HEK293 (cell line): ENCODE measurements at regions not wholly inside any gene's neighbourhood (a gene's known extent, or its start where the extent isn't known, plus 50 kb on each side); places are given as distances from the start of the nearest gene placed in this dataset.
A peak's percentile ranks its signal among the peaks of the same experiment; 100 is the strongest.

Experiments used
- CTCF ChIA-PET: fragments of 350-600 bp; formaldehyde crosslinking; extraction: SDS; loops from one replicate; lab custom pipeline; 2021; ENCODE audit warnings: antibody characterized with exemption; lab: Yijun Ruan, JAX
- POLR2A ChIA-PET: fragments of 300-600 bp; formaldehyde crosslinking; extraction: SDS; loops from one replicate; lab custom pipeline; 2020; ENCODE audit warnings: antibody characterized with exemption, inconsistent platforms; lab: Yijun Ruan, JAX
- H3K27ac ChIP-seq: fragments of 200-500 bp; sonication (Bioruptor generic); 2 replicates; pipeline ENCODE4 v1.5.1; 2014; ENCODE audit warnings: low read depth, low read length, control low read depth, inconsistent platforms; ENCODE audit errors: extremely low read depth
- H3K36me3 ChIP-seq, 2 experiments: fragments of 200-500 bp in 1 of 2; sonication (Bioruptor generic) in 1 of 2; 1 replicate in 1 of 2; 2 replicates in 1 of 2; pipeline ENCODE4 v1.5.1; 2014 to 2017; ENCODE audit warnings: inconsistent platforms in 2 of 2, low read length in 2 of 2; ENCODE audit not compliant: control insufficient read depth in 2 of 2, insufficient read depth in 1 of 2
- H3K4me1 ChIP-seq: fragments of 200-500 bp; sonication (Bioruptor generic); 2 replicates; pipeline ENCODE4 v1.5.1; 2014; ENCODE audit warnings: mild to moderate bottlenecking, low read length, inconsistent platforms; ENCODE audit not compliant: control insufficient read depth, insufficient read depth
- H3K4me3 ChIP-seq: 2 replicates; pipeline ENCODE4 v1.5.1; 2011; ENCODE audit warnings: low read depth, mild to moderate bottlenecking, control low read depth, low read length, moderate library complexity
- H3K9me3 ChIP-seq: fragments of 200-500 bp; sonication (Bioruptor generic); 2 replicates; pipeline ENCODE4 v1.5.1; 2014; ENCODE audit warnings: low read depth, low read length, inconsistent platforms; ENCODE audit not compliant: control insufficient read depth, insufficient read depth
- IKZF3 ChIP-seq: fragments of 450-650 bp; IDR thresholded peaks from 2 replicates; pipeline ENCODE4 v1.5.0; 2018; ENCODE audit warnings: missing biosample characterization, mild to moderate bottlenecking, missing genetic modification characterization, moderate library complexity
- KLF1 ChIP-seq: fragments of 450-650 bp; formaldehyde crosslinking; IDR thresholded peaks from 2 replicates; pipeline ENCODE4 v1.5.1; 2016; ENCODE audit warnings: missing biosample characterization, missing genetic modification characterization
- MZF1 ChIP-seq: fragments of 450-650 bp; formaldehyde crosslinking; IDR thresholded peaks from 2 replicates; pipeline ENCODE4 v1.5.1; 2017; ENCODE audit warnings: missing biosample characterization, missing genetic modification characterization, borderline replicate concordance
- RBAK ChIP-seq: fragments of 450-650 bp; formaldehyde crosslinking; IDR thresholded peaks from 2 replicates; pipeline ENCODE4 v1.5.1; 2016; ENCODE audit warnings: missing biosample characterization, missing genetic modification characterization
- SP3 ChIP-seq: fragments of 450-650 bp; formaldehyde crosslinking; IDR thresholded peaks from 2 replicates; pipeline ENCODE4 v1.5.1; 2016; ENCODE audit warnings: missing biosample characterization, missing genetic modification characterization
- ZBTB20 ChIP-seq: fragments of 450-650 bp; formaldehyde crosslinking; IDR thresholded peaks from 2 replicates; pipeline ENCODE4 v1.5.1; 2016; ENCODE audit warnings: missing biosample characterization, missing genetic modification characterization
- ZNF155 ChIP-seq: fragments of 450-650 bp; formaldehyde crosslinking; IDR thresholded peaks from 2 replicates; pipeline ENCODE4 v1.5.1; 2016; ENCODE audit warnings: missing biosample characterization, missing genetic modification characterization
- ZNF174 ChIP-seq: fragments of 450-650 bp; formaldehyde crosslinking; IDR thresholded peaks from 2 replicates; pipeline ENCODE4 v1.5.0; 2017; ENCODE audit warnings: missing biosample characterization, mild to moderate bottlenecking, missing genetic modification characterization
- ZNF24 ChIP-seq: fragments of 450-650 bp; formaldehyde crosslinking; IDR thresholded peaks from 2 replicates; pipeline ENCODE4 v1.5.1; 2016; ENCODE audit warnings: missing biosample characterization, missing genetic modification characterization
- ZNF292 ChIP-seq: fragments of 450-650 bp; formaldehyde crosslinking; IDR thresholded peaks from 2 replicates; pipeline ENCODE4 v1.5.1; 2016; ENCODE audit warnings: low read depth, missing biosample characterization, missing genetic modification characterization, borderline replicate concordance
- ZNF433 ChIP-seq: fragments of 450-650 bp; formaldehyde crosslinking; IDR thresholded peaks from 2 replicates; pipeline ENCODE4 v1.5.1; 2016; ENCODE audit warnings: missing biosample characterization, missing genetic modification characterization, low read depth
- ZNF544 ChIP-seq: fragments of 450-650 bp; formaldehyde crosslinking; IDR thresholded peaks from 2 replicates; pipeline ENCODE4 v1.5.0; 2017; ENCODE audit warnings: missing biosample characterization, missing genetic modification characterization
- ZNF549 ChIP-seq: fragments of 450-650 bp; IDR thresholded peaks from 2 replicates; pipeline ENCODE4 v1.5.1; 2018; ENCODE audit warnings: missing biosample characterization, missing genetic modification characterization, mild to moderate bottlenecking, inconsistent platforms, moderate library complexity
- ZNF621 ChIP-seq: fragments of 450-650 bp; formaldehyde crosslinking; IDR thresholded peaks from 2 replicates; pipeline ENCODE4 v1.5.1; 2017; ENCODE audit warnings: missing biosample characterization, missing genetic modification characterization
- ZNF654 ChIP-seq: fragments of 450-650 bp; formaldehyde crosslinking; IDR thresholded peaks from 2 replicates; pipeline ENCODE4 v1.5.1; 2016; ENCODE audit warnings: low read depth, missing biosample characterization, missing genetic modification characterization
- TF ChIP-seq, protein P1 (sequence below): fragments of 450-650 bp; formaldehyde crosslinking; IDR thresholded peaks from 2 replicates; pipeline ENCODE4; 2016; ENCODE audit warnings: missing biosample characterization, missing genetic modification characterization
- TF ChIP-seq, protein P2 (sequence below): fragments of 450-650 bp; formaldehyde crosslinking; optimal IDR thresholded peaks from 2 replicates; pipeline ENCODE3; 2016; ENCODE audit warnings: missing biosample characterization, mild to moderate bottlenecking, missing genetic modification characterization
- TF ChIP-seq, protein P3 (sequence below): fragments of 450-650 bp; formaldehyde crosslinking; IDR thresholded peaks from 2 replicates; pipeline ENCODE4 v1.5.1; 2016; ENCODE audit warnings: missing biosample characterization, missing genetic modification characterization
- TF ChIP-seq, protein P4 (sequence below): fragments of 450-650 bp; formaldehyde crosslinking; IDR thresholded peaks from 2 replicates; pipeline ENCODE4 v1.5.1; 2016; ENCODE audit warnings: missing biosample characterization, missing genetic modification characterization
- TF ChIP-seq, protein P5 (sequence below): fragments of 450-650 bp; formaldehyde crosslinking; IDR thresholded peaks from 2 replicates; pipeline ENCODE4 v1.5.1; 2016; ENCODE audit warnings: missing biosample characterization, missing genetic modification characterization, borderline replicate concordance
- TF ChIP-seq, protein P6 (sequence below): fragments of 450-650 bp; formaldehyde crosslinking; IDR thresholded peaks from 2 replicates; pipeline ENCODE4 v1.5.1; 2016; ENCODE audit warnings: missing biosample characterization, missing genetic modification characterization, low read depth
- TF ChIP-seq, protein P7 (sequence below): fragments of 450-650 bp; formaldehyde crosslinking; IDR thresholded peaks from 2 replicates; pipeline ENCODE4 v1.5.1; 2017; ENCODE audit warnings: missing biosample characterization, missing genetic modification characterization

DNA sequence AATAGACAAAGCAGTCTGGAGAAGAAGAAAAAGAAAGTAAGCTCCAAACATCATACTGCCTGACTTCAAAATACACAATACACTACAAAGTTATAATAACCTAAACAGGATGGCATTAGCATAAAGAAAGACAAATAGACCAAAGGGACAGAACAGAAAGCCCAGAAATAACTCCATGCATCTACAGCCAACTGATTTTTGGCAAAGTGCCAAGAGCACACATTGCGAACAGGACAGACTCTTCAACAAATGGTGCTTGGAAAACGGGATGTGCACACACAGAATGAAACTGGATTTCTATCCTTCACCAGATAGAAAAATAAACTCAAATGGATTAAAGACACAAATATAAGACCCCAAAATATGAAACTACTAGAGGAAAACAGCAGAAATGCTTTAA is 66.6 kb upstream of the SPATA31E1 start (continued):
- TF ChIP-seq, protein P1, sequence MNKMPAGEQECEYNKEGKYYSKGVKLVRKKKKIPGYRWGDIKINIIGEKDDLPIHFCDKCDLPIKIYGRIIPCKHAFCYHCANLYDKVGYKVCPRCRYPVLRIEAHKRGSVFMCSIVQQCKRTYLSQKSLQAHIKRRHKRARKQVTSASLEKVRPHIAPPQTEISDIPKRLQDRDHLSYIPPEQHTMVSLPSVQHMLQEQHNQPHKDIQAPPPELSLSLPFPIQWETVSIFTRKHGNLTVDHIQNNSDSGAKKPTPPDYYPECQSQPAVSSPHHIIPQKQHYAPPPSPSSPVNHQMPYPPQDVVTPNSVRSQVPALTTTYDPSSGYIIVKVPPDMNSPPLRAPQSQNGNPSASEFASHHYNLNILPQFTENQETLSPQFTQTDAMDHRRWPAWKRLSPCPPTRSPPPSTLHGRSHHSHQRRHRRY (tag by site-specific recombination) = no peak
- TF ChIP-seq RBAK (no peak), ZBTB20 (no peak), ZNF544 (tag by site-specific recombination) (peak; percentile 92), ZNF621 (tag by site-specific recombination) (no peak), SP3 (tag by site-specific recombination) (no peak), ZNF24 (tag by site-specific recombination) (no peak), ZNF292 (tag by site-specific recombination) (no peak), ZNF174 (peak; percentile 76; the same call in 1 of the 2 replicates)
- TF ChIP-seq, protein P2, sequence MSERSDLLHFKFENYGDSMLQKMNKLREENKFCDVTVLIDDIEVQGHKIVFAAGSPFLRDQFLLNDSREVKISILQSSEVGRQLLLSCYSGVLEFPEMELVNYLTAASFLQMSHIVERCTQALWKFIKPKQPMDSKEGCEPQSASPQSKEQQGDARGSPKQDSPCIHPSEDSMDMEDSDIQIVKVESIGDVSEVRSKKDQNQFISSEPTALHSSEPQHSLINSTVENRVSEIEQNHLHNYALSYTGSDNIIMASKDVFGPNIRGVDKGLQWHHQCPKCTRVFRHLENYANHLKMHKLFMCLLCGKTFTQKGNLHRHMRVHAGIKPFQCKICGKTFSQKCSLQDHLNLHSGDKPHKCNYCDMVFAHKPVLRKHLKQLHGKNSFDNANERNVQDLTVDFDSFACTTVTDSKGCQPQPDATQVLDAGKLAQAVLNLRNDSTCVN (tag by site-specific recombination) = no peak
- TF ChIP-seq, protein P3, sequence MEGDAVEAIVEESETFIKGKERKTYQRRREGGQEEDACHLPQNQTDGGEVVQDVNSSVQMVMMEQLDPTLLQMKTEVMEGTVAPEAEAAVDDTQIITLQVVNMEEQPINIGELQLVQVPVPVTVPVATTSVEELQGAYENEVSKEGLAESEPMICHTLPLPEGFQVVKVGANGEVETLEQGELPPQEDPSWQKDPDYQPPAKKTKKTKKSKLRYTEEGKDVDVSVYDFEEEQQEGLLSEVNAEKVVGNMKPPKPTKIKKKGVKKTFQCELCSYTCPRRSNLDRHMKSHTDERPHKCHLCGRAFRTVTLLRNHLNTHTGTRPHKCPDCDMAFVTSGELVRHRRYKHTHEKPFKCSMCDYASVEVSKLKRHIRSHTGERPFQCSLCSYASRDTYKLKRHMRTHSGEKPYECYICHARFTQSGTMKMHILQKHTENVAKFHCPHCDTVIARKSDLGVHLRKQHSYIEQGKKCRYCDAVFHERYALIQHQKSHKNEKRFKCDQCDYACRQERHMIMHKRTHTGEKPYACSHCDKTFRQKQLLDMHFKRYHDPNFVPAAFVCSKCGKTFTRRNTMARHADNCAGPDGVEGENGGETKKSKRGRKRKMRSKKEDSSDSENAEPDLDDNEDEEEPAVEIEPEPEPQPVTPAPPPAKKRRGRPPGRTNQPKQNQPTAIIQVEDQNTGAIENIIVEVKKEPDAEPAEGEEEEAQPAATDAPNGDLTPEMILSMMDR (tag by site-specific recombination) = no peak

DNA sequence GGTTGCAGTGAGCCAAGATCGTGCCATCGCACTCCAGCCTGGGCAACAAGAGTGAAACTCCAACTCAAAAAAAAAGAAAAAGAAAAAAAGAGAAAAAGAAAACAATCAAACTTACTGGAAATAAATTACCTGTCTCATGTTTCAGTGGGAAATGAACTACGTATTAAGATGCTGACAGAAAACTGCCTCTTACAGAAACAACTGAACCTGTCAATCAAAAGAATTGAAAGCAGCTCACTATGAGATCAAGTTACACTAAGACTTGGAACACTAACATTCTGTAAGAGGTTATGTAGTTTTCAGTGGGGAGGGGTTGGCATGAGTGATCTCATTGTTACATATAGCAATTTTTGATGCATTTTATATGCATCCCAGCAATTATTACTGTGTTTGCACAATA is 64.4 kb upstream of the SPATA31E1 start:
- no peaks in the 10 kb centered on the region for H3K9me3 ChIP-seq
- no peaks in the 10 kb centered on the region for H3K36me3 ChIP-seq
- no peak overlapping the region for H3K4me3 ChIP-seq
- no peak overlapping the region for H3K27ac ChIP-seq
- no peaks in the 10 kb centered on the region for H3K4me1 ChIP-seq
- POLR2A ChIA-PET = interaction anchor here (1.0 kb wide), 1 partner anchor 258 kb away, joined by 3 read pairs; no protein-coding TSS in a partner anchor
- CTCF ChIA-PET = no interaction called here
- TF ChIP-seq ZNF155 (tag by site-specific recombination) (no peak), ZNF549 (tag by site-specific recombination) (no peak), ZNF544 (tag by site-specific recombination) (no peak), ZNF433 (tag by site-specific recombination) (no peak), MZF1 (tag by site-specific recombination) (no peak), IKZF3 (tag by site-specific recombination) (no peak), KLF1 (no peak), ZNF654 (tag by site-specific recombination) (no peak)
- TF ChIP-seq, protein P4, sequence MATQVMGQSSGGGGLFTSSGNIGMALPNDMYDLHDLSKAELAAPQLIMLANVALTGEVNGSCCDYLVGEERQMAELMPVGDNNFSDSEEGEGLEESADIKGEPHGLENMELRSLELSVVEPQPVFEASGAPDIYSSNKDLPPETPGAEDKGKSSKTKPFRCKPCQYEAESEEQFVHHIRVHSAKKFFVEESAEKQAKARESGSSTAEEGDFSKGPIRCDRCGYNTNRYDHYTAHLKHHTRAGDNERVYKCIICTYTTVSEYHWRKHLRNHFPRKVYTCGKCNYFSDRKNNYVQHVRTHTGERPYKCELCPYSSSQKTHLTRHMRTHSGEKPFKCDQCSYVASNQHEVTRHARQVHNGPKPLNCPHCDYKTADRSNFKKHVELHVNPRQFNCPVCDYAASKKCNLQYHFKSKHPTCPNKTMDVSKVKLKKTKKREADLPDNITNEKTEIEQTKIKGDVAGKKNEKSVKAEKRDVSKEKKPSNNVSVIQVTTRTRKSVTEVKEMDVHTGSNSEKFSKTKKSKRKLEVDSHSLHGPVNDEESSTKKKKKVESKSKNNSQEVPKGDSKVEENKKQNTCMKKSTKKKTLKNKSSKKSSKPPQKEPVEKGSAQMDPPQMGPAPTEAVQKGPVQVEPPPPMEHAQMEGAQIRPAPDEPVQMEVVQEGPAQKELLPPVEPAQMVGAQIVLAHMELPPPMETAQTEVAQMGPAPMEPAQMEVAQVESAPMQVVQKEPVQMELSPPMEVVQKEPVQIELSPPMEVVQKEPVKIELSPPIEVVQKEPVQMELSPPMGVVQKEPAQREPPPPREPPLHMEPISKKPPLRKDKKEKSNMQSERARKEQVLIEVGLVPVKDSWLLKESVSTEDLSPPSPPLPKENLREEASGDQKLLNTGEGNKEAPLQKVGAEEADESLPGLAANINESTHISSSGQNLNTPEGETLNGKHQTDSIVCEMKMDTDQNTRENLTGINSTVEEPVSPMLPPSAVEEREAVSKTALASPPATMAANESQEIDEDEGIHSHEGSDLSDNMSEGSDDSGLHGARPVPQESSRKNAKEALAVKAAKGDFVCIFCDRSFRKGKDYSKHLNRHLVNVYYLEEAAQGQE (tag by site-specific recombination) = no peak
- TF ChIP-seq, protein P5, sequence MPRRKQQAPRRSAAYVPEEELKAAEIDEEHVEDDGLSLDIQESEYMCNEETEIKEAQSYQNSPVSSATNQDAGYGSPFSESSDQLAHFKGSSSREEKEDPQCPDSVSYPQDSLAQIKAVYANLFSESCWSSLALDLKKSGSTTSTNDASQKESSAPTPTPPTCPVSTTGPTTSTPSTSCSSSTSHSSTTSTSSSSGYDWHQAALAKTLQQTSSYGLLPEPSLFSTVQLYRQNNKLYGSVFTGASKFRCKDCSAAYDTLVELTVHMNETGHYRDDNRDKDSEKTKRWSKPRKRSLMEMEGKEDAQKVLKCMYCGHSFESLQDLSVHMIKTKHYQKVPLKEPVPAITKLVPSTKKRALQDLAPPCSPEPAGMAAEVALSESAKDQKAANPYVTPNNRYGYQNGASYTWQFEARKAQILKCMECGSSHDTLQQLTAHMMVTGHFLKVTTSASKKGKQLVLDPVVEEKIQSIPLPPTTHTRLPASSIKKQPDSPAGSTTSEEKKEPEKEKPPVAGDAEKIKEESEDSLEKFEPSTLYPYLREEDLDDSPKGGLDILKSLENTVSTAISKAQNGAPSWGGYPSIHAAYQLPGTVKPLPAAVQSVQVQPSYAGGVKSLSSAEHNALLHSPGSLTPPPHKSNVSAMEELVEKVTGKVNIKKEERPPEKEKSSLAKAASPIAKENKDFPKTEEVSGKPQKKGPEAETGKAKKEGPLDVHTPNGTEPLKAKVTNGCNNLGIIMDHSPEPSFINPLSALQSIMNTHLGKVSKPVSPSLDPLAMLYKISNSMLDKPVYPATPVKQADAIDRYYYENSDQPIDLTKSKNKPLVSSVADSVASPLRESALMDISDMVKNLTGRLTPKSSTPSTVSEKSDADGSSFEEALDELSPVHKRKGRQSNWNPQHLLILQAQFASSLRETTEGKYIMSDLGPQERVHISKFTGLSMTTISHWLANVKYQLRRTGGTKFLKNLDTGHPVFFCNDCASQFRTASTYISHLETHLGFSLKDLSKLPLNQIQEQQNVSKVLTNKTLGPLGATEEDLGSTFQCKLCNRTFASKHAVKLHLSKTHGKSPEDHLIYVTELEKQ (tag by site-specific recombination) = peak; percentile 64; the same call in 1 of the 2 replicates
- TF ChIP-seq, protein P6, sequence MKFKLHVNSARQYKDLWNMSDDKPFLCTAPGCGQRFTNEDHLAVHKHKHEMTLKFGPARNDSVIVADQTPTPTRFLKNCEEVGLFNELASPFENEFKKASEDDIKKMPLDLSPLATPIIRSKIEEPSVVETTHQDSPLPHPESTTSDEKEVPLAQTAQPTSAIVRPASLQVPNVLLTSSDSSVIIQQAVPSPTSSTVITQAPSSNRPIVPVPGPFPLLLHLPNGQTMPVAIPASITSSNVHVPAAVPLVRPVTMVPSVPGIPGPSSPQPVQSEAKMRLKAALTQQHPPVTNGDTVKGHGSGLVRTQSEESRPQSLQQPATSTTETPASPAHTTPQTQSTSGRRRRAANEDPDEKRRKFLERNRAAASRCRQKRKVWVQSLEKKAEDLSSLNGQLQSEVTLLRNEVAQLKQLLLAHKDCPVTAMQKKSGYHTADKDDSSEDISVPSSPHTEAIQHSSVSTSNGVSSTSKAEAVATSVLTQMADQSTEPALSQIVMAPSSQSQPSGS (tag by site-specific recombination) = no peak
- TF ChIP-seq, protein P7, sequence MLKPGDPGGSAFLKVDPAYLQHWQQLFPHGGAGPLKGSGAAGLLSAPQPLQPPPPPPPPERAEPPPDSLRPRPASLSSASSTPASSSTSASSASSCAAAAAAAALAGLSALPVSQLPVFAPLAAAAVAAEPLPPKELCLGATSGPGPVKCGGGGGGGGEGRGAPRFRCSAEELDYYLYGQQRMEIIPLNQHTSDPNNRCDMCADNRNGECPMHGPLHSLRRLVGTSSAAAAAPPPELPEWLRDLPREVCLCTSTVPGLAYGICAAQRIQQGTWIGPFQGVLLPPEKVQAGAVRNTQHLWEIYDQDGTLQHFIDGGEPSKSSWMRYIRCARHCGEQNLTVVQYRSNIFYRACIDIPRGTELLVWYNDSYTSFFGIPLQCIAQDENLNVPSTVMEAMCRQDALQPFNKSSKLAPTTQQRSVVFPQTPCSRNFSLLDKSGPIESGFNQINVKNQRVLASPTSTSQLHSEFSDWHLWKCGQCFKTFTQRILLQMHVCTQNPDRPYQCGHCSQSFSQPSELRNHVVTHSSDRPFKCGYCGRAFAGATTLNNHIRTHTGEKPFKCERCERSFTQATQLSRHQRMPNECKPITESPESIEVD (tag by site-specific recombination) = peak; percentile 85
